ENCODE measurements at regions not wholly inside any gene's neighbourhood (a gene's known extent, or its start where the extent isn't known, plus 50 kb on each side); places are given as distances from the start of the nearest gene placed in this dataset.

DNA sequence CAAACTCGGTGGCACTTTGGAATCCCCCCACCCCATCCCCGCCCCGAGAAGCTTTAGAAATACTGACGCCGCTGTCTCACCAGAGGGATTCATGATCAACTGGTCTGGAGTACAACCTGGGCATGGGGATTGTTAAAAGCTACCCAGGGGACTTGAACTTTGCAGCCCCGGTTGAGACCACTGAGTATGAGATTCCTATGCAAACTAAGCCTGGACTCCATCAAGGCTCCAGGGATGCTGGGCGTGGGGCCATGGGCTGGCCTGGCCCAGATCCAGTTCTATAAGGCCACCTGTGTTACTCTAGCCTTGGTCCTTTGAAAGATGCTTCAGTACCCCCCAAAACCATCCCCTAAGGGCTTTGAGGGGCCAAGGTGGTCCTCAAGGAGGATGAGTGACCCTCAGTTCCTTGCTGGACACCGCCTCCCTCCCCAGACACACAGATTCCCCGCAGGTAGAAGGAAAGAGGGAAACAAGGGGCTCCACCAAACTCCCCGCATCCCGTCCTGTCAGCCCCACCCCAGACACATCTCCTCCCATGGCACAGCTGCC is 68.5 kb downstream of the MRPL36 start:
- TF ChIP-seq, protein P1, sequence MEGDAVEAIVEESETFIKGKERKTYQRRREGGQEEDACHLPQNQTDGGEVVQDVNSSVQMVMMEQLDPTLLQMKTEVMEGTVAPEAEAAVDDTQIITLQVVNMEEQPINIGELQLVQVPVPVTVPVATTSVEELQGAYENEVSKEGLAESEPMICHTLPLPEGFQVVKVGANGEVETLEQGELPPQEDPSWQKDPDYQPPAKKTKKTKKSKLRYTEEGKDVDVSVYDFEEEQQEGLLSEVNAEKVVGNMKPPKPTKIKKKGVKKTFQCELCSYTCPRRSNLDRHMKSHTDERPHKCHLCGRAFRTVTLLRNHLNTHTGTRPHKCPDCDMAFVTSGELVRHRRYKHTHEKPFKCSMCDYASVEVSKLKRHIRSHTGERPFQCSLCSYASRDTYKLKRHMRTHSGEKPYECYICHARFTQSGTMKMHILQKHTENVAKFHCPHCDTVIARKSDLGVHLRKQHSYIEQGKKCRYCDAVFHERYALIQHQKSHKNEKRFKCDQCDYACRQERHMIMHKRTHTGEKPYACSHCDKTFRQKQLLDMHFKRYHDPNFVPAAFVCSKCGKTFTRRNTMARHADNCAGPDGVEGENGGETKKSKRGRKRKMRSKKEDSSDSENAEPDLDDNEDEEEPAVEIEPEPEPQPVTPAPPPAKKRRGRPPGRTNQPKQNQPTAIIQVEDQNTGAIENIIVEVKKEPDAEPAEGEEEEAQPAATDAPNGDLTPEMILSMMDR (IDR thresholded peaks at IDR 0.05; ENCODE audit: control insufficient read depth, insufficient read depth, low read depth, low read length, missing control alignments), result no peak
- H3K4me3 ChIP-seq (ENCODE audit: control insufficient read depth, low read depth, low read length), result no peak overlapping the region
- no peak for DNase-seq (ENCODE audit: low read depth)

DNA sequence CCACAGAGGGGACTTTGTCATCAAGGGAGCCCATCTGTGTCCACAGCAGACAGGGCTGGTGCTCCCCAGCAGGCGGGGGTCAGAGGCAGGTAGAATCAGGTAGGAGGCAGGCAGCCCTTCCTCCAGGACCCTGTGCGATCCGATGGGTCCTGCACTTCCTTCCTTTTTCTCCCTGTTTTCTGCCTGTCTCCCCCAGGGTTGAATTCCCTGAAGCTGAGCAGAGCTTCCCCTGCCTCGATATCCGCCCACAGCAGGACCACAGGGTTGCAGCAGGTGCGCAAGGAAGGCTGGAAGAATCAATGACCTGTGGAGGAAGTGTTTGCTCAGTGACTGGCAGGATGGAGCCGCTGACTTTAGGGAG is 69.2 kb downstream of the MRPL36 start:
- DNase-seq (ENCODE audit: low read depth), result no peak
- H3K4me3 ChIP-seq (ENCODE audit: control insufficient read depth, low read depth, low read length), result no peak overlapping the region
- TF ChIP-seq, protein P1 (IDR thresholded peaks at IDR 0.05; ENCODE audit: control insufficient read depth, insufficient read depth, low read depth, low read length, missing control alignments), result no peak

DNA sequence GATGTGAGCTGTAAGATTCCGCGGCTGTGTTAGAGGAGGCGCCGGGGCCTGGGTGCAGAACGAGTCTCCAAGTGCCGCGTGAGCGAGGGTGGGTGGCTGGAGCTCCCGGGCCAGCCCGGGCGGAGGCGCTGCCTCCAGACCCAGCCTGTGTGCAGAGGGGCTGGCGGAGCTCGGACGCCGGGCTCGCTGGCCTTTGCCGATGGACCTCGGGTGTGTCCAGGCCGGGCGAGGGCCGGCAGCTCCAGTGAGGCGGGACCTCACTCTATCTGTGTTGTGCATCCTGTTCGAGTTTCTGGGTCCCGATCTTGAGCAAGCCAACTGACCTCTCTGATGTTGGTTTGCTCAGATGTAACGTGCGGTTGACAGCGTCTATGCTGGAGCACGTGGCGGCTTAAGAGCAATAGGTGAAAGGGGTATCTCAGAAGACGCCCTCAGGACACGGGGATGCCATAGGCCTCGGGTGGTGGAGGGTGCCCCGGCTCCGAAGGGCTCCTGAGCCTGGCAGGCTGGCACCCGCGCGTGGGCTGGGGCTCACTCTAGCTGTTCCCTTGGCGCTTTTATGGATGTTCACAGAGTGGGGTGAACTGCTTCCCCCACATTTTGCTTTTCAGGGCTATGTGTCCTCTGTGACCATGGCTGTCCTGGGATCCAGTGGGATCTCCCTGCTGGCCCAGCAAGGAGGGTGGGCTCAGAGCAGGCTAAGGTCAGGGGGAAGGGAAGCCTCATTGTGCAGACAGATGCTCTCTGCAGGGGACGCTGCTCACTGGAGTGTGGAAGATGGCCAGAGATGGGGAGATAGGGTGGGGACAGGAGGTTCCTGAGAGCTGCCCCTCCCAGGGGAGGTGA is 69.8 kb downstream of the MRPL36 start:
- no peak overlapping the region for H3K4me3 ChIP-seq (ENCODE audit: control insufficient read depth, low read depth, low read length)
- no peak for DNase-seq (ENCODE audit: low read depth)
- TF ChIP-seq, protein P1 (IDR thresholded peaks at IDR 0.05; ENCODE audit: control insufficient read depth, insufficient read depth, low read depth, low read length, missing control alignments), result no peak

DNA sequence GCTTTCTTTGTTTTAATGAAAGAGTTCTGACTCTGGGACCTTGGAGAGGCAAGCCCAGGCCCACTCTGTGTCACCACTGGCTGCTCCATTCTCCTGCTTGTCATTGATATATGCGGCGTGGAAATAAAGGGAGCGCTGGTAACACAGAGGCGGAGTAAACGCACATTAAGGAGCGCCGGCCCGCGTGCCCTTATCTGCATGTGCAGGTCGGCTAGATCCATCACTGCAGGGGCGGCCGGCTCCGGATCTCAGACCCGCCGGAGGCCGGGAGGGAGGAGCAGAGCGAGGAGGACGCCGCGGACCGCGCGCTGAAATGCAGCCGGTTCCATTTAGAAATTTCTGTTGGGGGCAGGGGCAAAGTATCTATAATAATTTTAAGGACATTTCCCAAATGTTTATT is 70.8 kb downstream of the MRPL36 start:
- DNase-seq (ENCODE audit: low read depth), result no peak
- TF ChIP-seq, protein P1 (IDR thresholded peaks at IDR 0.05; ENCODE audit: control insufficient read depth, insufficient read depth, low read depth, low read length, missing control alignments), result no peak
- H3K4me3 ChIP-seq (ENCODE audit: control insufficient read depth, low read depth, low read length), result no peak overlapping the region

DNA sequence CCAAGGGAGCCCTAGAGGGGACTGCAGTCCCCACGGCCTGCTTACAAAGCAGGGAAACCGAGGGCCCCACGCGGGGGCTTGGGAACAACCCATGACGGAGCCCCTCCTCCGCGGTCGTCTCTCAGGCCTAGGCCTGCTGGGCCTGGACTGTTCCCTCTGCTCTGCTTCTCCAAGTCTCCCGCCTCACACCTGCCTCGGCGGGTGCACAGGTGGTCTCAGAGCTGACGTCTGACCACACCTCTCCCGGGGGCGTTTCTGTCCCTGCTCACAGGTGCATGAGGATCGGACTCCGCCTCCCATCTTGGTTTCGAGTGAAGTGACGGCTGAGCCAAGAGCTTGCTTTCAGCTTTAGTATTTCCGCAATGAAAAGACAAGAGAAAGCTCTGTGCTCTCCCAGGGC is 72.1 kb downstream of the MRPL36 start:
- TF ChIP-seq, protein P1 (IDR thresholded peaks at IDR 0.05; ENCODE audit: control insufficient read depth, insufficient read depth, low read depth, low read length, missing control alignments), result no peak
- no peak for DNase-seq (ENCODE audit: low read depth)
- no peak overlapping the region for H3K4me3 ChIP-seq (ENCODE audit: control insufficient read depth, low read depth, low read length)

DNA sequence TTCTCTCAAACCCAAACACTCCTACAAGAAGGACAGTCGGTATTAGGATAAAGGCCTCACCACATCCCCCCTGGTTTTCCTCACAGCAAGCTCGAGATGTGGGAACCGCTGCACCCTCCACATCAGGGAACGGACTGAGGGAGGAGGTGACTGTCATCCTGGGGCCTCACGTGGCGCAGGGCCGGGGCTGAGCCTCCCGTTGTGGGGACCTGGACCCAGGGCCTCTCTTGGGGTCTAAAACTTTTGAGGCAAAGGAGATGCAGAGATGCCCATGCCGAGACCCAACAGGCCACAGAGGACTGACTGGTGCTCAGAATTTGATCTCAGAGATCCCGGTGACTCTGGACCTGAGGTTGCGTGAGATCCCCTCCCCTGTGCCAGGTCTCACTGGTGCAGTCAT is 72.7 kb downstream of the MRPL36 start:
- DNase-seq (ENCODE audit: low read depth), result no peak
- TF ChIP-seq, protein P1 (IDR thresholded peaks at IDR 0.05; ENCODE audit: control insufficient read depth, insufficient read depth, low read depth, low read length, missing control alignments), result no peak
- no peak overlapping the region for H3K4me3 ChIP-seq (ENCODE audit: control insufficient read depth, low read depth, low read length)

Data from AG09309 (cell line).